Stimulated activated CD4-positive, alpha-beta T cell treated with anti-CD3 and anti-CD28 coated beads, TNF-alpha, amount 100 ng/mL, for 1 hour (primary cell): ENCODE measurements at regions not wholly inside any gene's neighbourhood (a gene's known extent, or its start where the extent isn't known, plus 50 kb on each side); places are given as distances from the start of the nearest gene placed in this dataset.

Experiments
- DNase-seq, 3 donors: peaks; one replicate each; pipeline ENCODE4 v3.0.0-alpha.2; 2020; ENCODE audit warnings: low read depth in 3 of 3, low spot score in 1 of 3

- no peak for DNase-seq
These were observed 609.0 kb downstream of the ZNF385D start for GRCh38 chr3:21142031-21142430.

GRCh38 chr3:21140785-21141184 lies 610.2 kb downstream of the ZNF385D start:
- DNase-seq, result no peak

GRCh38 chr3:21138085-21138484 lies 612.9 kb downstream of the ZNF385D start:
- DNase-seq, result no peak

GRCh38 chr3:21132896-21133295 lies 618.1 kb downstream of the ZNF385D start:
- DNase-seq, result no peak

- no peak for DNase-seq
These were observed 630.2 kb downstream of the ZNF385D start for GRCh38 chr3:21120826-21121225.

- no peak for DNase-seq
These were observed 633.6 kb downstream of the ZNF385D start for GRCh38 chr3:21117370-21117769.

GRCh38 chr3:21109056-21109455 lies 642.0 kb downstream of the ZNF385D start:
- no peak for DNase-seq

GRCh38 chr3:21105784-21106183 lies 645.2 kb downstream of the ZNF385D start:
- no peak for DNase-seq

GRCh38 chr3:21100656-21101359 lies 650.2 kb downstream of the ZNF385D start:
- DNase-seq, result no peak

GRCh38 chr3:21094686-21095085 lies 656.3 kb downstream of the ZNF385D start:
- DNase-seq, result no peak

- DNase-seq, result no peak
These were observed 677.4 kb downstream of the ZNF385D start for GRCh38 chr3:21073561-21073960.

- no peak for DNase-seq
These were observed 683.8 kb downstream of the ZNF385D start for GRCh38 chr3:21067031-21067813.

- DNase-seq, result no peak
These were observed 688.1 kb downstream of the ZNF385D start for GRCh38 chr3:21062831-21063294.

- no peak for DNase-seq
These were observed 691.6 kb downstream of the ZNF385D start for GRCh38 chr3:21059404-21059803.

- no peak for DNase-seq
These were observed 694.7 kb downstream of the ZNF385D start for GRCh38 chr3:21056293-21056692.

- no peak for DNase-seq
These were observed 696.0 kb downstream of the ZNF385D start for GRCh38 chr3:21055015-21055414.

- no peak for DNase-seq
These were observed 696.9 kb downstream of the ZNF385D start for GRCh38 chr3:21054064-21054463.

GRCh38 chr3:21049334-21050062 lies 701.5 kb downstream of the ZNF385D start:
- no peak for DNase-seq

GRCh38 chr3:21043139-21043538 lies 707.9 kb downstream of the ZNF385D start:
- no peak for DNase-seq

GRCh38 chr3:21042184-21042583 lies 708.8 kb downstream of the ZNF385D start:
- no peak for DNase-seq

GRCh38 chr3:21041621-21042020 lies 709.4 kb downstream of the ZNF385D start:
- DNase-seq, result no peak

- DNase-seq, result no peak
These were observed 714.1 kb downstream of the ZNF385D start for GRCh38 chr3:21036888-21037287.
